ENCODE measurements at regions not wholly inside any gene's neighbourhood (a gene's known extent, or its start where the extent isn't known, plus 50 kb on each side); places are given as distances from the start of the nearest gene placed in this dataset.

GRCh38 chr6:90868656-90869055, 281.8 kb upstream of the MAP3K7 start:
- Histone ChIP-seq H3K4me3 (replicated peaks; ENCODE audit: insufficient read depth, low read length) (no peak overlapping the region), H3K27me3 (ENCODE audit: insufficient read depth, poor library complexity, severe bottlenecking) (no peaks in the 10 kb centered on the region), H3K27ac (replicated peaks) (no peak overlapping the region)
- no peak for DNase-seq (ENCODE audit: low read depth in 1 of 2, low spot score in 1 of 2)
- no peak for TF ChIP-seq CTCF (IDR thresholded peaks at IDR 0.05; ENCODE audit: insufficient read depth, low read length)
- no peak for TF ChIP-seq GABPA (IDR thresholded peaks at IDR 0.05; ENCODE audit: low read depth)
- TF ChIP-seq SPI1 (IDR thresholded peaks at IDR 0.05; ENCODE audit: borderline replicate concordance, low read depth), result no peak

- Histone ChIP-seq H3K27me3 (ENCODE audit: insufficient read depth, poor library complexity, severe bottlenecking) (no peaks in the 10 kb centered on the region), H3K4me3 (replicated peaks; ENCODE audit: insufficient read depth, low read length) (no peak overlapping the region), H3K27ac (replicated peaks) (no peak overlapping the region)
- DNase-seq (ENCODE audit: low read depth in 1 of 2, low spot score in 1 of 2), result no peak
- TF ChIP-seq SPI1 (IDR thresholded peaks at IDR 0.05; ENCODE audit: borderline replicate concordance, low read depth), result no peak
- TF ChIP-seq POLR2AphosphoS5 (IDR thresholded peaks at IDR 0.05; ENCODE audit: low read depth), result no peak
- TF ChIP-seq CTCF (IDR thresholded peaks at IDR 0.05; ENCODE audit: insufficient read depth, low read length), result no peak
- TF ChIP-seq GABPA (IDR thresholded peaks at IDR 0.05; ENCODE audit: low read depth), result no peak
- TF ChIP-seq REST (IDR thresholded peaks at IDR 0.05; ENCODE audit: insufficient replicate concordance, low read depth), result no peak
Observed at GRCh38 chr6:90868256-90868655, 281.4 kb upstream of the MAP3K7 start.

- Histone ChIP-seq H3K27ac (replicated peaks) (no peak overlapping the region), H3K4me3 (replicated peaks; ENCODE audit: insufficient read depth, low read length) (no peak overlapping the region), H3K27me3 (ENCODE audit: insufficient read depth, poor library complexity, severe bottlenecking) (no peaks in the 10 kb centered on the region)
- TF ChIP-seq REST (IDR thresholded peaks at IDR 0.05; ENCODE audit: insufficient replicate concordance, low read depth) (no peak), GABPA (IDR thresholded peaks at IDR 0.05; ENCODE audit: low read depth) (no peak), SPI1 (IDR thresholded peaks at IDR 0.05; ENCODE audit: borderline replicate concordance, low read depth) (no peak), CTCF (IDR thresholded peaks at IDR 0.05; ENCODE audit: insufficient read depth, low read length) (no peak), POLR2AphosphoS5 (IDR thresholded peaks at IDR 0.05; ENCODE audit: low read depth) (no peak)
- DNase-seq (ENCODE audit: low read depth in 1 of 2, low spot score in 1 of 2), result no peak
Observed at GRCh38 chr6:90865513-90865912, 278.6 kb upstream of the MAP3K7 start.

GRCh38 chr6:90863043-90863442, 276.2 kb upstream of the MAP3K7 start:
- no peak for DNase-seq (ENCODE audit: low read depth in 1 of 2, low spot score in 1 of 2)
- no peak for TF ChIP-seq REST (IDR thresholded peaks at IDR 0.05; ENCODE audit: insufficient replicate concordance, low read depth)
- TF ChIP-seq POLR2AphosphoS5 (IDR thresholded peaks at IDR 0.05; ENCODE audit: low read depth), result no peak
- TF ChIP-seq GABPA (IDR thresholded peaks at IDR 0.05; ENCODE audit: low read depth), result no peak
- no peak for TF ChIP-seq SPI1 (IDR thresholded peaks at IDR 0.05; ENCODE audit: borderline replicate concordance, low read depth)
- TF ChIP-seq CTCF (IDR thresholded peaks at IDR 0.05; ENCODE audit: insufficient read depth, low read length), result no peak
- Histone ChIP-seq H3K4me3 (replicated peaks; ENCODE audit: insufficient read depth, low read length) (no peak overlapping the region), H3K27me3 (ENCODE audit: insufficient read depth, poor library complexity, severe bottlenecking) (no peaks in the 10 kb centered on the region), H3K27ac (replicated peaks) (no peak overlapping the region)
